GM04503 (cell line): ENCODE measurements at regions not wholly inside any gene's neighbourhood (a gene's known extent, or its start where the extent isn't known, plus 50 kb on each side); places are given as distances from the start of the nearest gene placed in this dataset.
"Not testable (repeated sequence)": the region's sequence is repeated elsewhere in the genome, so short reads cannot be mapped to it uniquely, and the experiment has no call there.

Source experiments
- DNase-seq: peaks from one replicate; pipeline ENCODE4 v3.0.0-alpha.2; 2012; ENCODE audit warnings: low read depth

DNA sequence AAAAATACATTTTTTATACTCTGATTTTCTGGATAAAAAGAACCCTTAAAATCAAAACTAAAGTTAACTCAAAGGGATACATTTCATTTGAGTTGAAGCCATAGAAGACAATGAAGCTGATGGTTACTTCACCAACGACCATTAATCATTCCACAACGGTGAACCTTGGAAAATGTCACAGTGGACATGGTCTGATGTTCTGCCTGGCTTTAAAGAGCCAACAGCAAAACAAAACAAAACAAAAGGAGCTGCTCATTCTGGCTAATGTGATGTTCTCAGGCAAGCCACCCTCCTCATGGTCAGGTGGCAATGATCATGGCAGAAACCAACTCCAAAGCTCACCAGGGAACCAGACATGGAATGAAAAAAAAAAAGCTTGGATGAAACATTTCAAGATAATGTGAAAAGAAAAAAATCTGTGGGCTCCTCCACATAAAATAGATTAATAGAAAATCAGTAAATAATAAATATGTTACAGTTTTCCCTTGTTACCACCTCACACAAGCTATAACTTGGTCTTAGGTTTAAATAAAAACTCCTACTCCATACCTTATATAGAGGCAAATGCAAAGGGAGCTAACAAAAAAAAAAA lies 90.1 kb upstream of the SERTAD2 start:
- DNase-seq: no peak

DNA sequence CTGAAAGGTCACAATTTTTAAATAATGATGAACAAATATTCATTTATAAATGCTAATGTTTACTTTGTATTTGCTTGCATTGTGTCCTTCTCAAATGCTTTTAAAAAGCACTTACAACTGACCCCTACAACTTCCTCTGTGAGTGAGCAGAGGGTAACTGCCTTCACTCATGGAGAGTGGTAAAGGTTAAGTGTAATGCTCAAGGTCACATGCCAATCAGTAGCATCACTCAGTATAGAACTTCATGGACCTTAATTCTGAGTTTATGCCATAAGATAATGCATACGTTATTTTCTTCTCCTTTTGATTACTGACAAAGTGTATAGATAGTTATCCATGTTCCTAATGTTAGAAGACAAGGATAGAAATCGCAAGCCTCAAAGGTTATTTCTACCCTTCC lies 91.8 kb upstream of the SERTAD2 start:
- no peak for DNase-seq

DNA sequence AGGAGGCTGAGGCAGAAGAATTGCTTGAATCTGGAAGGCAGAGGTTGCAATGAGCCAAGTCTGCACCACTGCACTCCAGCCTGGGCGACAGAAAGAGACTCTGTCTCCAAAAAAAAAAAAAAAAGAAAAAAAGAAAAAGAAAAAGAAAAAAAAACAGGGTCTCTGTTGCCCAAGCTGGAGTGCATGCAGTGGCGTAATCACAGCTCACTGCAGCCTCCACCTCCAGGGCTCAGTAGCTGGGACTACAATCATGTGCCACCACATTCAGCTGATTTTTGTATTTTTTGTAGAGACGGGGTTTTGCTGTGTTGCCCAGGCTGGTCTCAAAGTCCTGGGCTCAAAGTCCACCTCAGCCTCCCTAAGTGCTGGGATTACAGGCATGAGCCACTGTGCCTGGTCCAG lies 94.0 kb upstream of the SERTAD2 start:
- DNase-seq: not testable (repeated sequence)

DNA sequence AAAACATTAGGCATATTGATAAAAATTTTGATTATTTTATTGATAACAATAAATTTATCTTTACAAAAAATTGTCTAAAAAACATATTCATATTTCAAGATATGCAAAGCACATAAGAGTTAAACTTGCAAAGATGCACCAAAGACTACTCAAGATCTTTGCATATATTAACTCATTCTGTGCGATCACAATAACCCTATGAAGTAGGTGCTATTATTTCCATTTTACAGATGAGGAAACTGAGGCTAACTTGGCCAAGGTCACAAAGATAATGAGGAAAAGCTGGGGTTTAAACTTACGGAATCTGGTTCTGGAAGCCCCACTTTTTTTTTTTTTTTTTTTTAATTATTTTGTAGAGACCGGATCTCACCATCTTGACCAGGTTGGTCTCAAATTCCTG lies 94.4 kb upstream of the SERTAD2 start:
- no peak for DNase-seq

DNA sequence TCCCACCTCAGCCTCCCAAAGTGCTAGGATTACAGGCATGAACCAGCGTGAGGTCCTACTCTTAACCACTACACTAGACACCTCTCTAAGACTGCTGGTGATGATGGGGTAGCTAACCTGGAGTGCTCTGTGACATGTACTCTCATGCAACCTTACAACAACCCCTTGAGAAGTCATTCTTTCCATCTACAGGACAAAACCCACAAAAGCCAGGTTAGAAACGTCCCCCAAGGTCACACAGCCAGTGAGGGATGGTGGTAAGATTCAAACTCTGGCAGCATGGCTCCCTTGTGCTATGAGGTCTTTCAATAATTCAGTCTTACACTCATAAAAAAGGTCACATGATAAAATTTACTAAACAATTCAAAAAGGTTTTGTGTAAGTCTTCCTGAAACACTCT lies 94.8 kb upstream of the SERTAD2 start:
- DNase-seq: no peak

DNA sequence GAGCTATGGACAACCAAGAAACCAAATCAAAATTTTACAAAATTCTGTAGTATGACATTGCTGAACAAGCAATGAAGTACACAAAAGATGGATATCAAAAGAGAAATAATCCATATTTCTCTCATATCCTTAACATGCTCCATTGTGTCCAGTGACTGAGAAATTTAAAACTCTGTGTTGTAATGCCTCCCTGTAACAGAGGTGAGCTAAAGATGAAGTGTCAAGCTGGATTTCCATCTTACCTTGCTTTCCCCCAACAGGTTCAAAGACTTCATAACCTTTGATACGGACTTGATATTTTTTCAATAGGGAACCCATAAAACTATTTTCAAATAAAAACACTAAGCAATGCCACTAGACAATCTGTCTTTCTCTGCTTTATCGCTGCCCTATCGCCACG lies 95.7 kb upstream of the SERTAD2 start:
- no peak for DNase-seq

DNA sequence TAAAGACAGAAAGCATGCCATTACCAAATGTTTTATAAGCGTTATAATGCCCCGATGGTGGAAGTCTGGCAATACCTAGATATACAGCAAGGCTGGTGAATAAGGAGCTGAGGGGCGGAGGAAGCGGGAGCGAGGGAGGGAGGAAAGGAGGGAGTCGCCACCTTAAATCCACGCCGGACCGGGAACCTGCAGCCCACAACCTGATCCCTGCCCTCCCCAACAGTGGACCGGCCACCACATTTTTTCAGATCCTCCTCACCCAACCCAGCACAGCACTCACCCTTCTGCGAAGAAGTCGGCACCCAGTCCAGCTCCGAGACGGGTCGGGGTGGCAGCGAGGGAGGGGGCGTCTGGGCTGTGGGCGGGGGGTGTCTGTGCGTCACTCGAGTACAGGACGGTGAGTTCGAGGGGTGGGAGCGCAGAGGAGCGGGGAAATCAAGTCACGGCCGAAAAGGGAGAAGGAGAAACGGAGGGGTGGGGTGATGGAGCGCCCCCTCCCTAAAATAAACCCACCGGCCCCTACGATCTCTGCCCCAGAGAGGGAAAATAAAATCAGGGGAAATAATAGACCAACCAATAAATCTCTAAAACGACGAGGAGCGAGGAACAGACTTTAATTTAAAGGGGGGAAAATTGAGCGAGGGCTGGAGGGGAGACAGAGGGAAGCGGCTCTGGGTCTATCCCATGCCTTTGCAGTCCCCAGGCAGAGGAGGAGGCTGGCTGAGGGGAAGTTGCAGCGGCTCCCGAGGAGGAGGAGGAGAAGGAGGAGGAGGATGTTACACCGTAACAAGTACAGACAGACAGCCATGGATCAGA lies 96.5 kb upstream of the SERTAD2 start:
- no peak for DNase-seq

DNA sequence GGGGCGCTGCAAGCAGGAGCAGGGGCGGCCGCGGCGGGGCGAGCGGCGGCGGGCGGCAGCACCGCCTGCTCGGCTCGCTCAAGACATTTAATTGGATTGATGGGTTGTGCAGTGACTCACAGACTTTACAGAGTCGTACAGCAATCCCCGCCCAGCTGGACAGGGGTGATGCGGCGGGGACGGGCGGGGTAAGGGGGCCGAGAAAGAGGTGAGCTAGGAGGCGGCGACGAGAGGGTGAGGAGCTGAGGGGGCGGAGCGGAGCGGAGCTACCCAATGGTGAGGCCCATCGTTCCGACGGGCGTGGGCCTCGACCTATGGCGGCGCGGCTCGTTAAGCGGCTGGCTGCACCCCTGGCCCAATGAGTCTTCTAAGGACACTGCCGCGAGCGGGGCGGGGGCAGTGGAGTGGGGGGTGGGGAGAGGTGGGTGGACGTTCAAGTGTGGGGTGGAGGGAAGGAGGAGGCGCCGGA lies 97.1 kb upstream of the SERTAD2 start:
- peak; percentile 97 for DNase-seq

DNA sequence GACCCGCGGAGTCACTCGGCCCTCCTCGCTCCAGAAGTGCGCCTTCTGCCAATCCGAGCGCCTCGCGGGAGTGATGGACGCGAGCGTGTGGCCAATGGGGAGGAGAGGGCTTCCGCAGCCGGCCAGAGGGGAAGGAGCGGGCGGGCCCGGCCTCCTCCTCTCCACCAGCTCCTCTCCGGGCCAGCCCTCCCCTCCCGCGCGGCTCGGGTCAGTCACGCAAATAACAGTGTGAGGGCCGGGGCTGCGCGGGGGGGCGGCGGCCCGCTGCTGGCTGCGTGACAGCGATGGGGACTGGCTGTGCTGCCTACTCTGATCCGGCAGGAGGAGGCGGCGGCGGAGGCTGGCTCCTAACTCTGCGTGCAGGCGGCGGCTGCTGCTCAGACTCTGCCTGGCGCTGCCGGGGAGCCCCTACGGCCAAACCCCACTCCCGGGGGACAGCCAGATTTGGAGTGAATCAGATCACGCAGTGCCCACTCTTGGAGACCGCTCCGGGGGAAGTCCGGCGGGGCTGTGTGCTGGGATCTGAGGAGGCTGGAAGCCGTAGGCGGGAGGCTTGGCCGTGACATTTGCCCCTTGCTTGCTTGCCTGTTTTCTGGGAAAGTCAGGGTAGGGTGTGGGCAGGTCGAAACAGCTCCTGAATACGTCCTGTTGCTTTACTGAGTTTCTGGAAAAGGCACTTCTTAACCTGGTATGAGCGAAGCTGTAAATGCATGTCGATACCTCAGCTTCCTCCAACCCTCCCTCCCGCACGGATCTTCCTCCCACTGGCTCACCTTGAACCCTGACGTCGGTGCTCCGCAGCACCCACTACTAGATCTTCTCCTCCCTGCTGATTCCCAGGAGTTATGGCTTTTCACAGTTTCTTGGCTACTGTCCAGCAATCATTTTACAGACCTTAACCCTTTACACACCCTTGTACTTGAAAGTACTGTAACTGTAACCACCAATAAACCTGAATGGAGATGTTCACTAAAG lies 97.9 kb upstream of the SERTAD2 start:
- DNase-seq: no peak

DNA sequence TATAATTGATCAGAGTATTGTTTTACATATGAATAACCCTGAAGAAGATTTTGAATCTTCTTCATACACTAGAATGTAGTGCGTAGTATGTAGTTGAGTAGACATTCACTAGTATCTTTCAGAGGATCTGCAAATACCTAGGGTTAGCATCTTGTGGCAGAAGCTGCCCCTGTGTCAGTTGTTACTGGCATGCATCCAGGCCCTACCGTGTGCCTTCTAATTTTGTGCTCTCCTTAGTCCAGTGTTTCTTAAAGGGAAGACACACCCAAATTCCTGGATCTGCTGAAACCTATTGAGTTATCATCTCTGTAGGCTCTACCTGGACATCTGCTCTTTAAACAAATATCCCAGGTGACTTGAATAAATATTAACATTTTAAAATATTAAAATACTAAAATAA lies 99.7 kb upstream of the SERTAD2 start:
- DNase-seq: no peak

DNA sequence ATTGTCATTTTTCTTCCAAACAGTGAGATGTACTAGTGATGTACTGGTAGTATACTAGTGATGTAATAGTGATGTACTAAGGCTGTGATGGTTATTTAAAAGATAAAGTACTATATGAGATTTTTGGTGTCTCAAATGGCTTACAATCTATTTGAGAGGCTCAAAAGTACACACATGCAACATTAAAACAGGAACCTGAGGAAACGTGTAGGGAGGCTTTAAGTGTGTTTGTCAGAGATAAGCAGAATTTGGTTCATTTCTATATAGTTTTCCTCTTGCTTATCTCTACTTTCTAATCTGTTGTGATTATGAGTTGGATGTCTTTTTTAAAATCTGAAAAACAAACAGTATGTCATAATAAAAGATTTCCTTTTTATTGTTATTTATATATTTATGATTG lies 100.9 kb upstream of the SERTAD2 start:
- DNase-seq: no peak

DNA sequence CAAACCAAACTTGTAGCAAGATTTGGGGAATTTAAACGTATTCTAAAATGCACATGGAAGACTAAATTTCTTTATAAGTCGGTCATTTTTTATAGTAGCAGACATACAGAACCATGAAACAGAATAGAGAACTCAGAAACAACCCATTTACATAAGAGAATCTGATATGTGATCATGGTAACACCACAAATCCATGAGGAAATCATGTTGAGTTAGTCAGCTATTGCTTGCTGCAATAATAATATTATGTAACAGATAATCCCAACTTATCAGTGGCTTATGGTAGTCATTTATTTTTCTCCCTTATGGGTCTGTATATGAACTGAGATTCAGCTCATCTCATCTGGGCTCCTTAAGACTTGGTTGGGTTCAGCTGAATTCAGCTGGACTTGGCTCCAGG lies 103.4 kb upstream of the SERTAD2 start:
- DNase-seq: no peak

DNA sequence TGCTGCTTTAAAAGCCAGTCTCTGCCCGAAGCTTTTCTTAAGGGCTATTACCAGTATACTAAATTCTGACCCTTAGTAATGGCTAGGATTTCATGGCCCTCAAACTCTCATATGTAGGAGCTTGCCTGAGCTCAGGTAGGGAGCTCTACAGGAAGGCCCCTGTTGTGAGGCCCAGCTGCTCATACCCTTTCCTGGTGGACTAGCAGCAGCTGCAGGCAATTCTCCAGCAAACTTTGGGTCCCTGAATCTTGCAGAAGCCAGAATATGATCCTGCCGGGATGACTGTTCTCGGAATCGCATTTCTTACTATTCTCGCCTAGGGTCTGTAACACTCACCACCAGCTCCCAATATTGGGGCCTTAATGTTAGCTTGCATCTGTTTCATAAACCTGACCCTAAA lies 106.4 kb upstream of the SERTAD2 start:
- no peak for DNase-seq

DNA sequence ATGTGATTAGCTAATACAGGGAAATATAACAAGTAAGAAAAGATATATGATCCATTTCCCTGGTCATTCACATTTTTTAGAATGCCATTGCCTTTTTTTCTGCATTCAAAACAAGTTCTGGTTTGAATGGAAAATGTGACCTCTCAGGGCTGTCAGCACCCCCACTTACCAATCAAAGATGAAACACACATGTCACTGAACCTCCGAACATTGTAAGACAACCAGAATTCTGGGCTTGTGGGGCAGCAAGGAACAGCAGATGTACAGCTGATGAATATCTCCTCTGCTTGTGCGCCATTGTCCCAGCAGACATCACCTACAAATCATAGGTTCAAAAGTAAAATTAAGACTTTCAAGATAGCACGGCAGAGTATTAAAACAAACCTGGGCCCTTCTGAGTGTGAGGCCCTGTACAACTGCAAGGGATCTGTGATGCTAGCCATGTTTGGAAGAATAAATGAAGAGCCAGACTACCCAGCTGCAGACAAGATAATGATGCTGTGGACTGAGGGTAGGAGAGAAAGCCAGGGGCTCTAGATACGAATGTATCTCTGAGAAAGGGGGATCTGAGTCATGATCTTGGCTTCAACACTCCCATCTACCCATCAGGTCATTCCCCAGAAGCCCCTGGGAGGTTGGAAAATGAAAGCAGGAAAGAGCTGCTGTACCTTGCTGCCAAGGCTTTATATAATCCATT lies 108.7 kb upstream of the SERTAD2 start:
- no peak for DNase-seq

DNA sequence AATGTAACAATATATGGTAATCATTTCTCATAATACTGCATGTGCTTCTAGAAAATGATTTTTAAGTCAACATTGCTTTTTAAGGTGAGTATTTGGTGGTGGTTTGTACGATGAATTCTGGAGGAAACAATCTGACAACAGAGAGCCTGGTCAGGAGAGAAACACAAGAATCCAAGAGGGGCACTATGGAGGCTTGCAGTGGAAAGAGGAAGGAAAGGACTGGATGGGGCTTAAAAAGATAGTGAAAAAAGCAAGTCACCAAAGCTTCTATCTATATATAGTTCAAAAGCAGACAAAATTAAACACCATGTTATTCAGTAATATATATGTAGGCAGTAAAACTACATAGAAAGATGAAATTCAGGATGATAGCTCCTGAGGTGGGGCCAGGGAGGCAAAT lies 109.4 kb upstream of the SERTAD2 start:
- no peak for DNase-seq

DNA sequence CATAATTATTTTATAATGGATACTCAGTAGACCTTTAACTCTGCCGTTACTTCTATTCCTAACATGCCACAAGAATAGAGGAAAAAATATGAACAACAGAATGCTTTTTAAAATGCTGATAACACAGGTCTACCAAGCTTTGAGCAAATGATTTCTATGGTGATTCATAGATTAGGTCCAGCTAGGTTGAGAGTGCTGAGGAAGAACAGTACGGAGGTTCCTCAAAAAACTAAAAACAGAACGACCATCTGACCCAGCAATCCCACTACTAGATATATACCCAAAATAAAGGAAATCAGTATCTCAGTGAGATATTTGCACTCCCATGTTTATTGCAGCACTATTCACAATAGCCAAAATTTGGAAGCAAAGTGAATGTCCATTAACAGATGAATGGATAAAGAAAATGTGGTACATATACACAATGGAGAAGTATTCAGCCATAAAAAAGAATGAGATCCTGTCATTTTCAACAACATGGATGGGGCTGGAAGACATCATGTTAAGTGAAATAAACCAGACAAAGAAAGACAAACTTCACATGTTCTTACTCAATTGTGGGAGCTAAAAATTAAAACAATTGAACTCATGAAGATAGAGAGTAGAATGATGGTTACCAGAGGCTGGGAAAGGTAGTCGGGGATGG lies 111.6 kb upstream of the SERTAD2 start:
- no peak for DNase-seq

DNA sequence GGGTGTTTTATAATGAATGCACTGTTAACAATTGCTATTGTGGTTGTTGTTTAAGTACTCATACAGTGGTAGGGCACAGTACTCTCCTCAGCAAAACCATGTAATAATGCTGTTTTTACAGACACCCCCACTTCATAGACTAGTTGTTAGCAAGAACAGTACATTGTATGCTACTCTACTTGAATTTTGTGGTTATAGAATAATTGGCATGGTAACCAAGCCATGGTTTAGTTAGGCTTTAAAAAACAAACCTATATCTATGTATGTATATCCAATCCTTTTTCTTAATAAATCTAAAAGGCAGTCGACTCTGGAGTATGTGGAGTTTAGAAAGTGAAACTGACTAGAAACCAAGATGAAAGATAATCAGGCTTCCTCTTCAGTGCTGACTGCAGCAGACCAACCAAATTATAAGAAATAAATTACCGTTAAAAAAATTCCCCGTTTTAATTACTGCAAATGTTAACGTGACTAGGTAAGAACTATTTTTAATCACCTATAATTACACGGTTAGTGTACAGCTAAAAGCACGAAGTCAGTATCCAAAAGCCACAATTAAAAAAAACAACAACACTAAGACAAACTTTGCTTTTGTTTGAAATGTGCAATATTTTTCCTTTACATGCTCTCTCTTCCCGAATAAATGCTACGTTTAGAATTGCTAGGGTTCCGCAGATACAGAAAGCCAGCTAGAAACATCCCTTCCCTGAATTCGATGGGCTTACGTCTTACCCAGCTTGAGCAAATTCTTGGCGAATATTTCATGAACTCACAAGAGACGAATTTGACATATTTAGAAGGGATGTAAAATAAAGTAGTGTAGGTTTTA lies 113.3 kb upstream of the SERTAD2 start:
- no peak for DNase-seq

DNA sequence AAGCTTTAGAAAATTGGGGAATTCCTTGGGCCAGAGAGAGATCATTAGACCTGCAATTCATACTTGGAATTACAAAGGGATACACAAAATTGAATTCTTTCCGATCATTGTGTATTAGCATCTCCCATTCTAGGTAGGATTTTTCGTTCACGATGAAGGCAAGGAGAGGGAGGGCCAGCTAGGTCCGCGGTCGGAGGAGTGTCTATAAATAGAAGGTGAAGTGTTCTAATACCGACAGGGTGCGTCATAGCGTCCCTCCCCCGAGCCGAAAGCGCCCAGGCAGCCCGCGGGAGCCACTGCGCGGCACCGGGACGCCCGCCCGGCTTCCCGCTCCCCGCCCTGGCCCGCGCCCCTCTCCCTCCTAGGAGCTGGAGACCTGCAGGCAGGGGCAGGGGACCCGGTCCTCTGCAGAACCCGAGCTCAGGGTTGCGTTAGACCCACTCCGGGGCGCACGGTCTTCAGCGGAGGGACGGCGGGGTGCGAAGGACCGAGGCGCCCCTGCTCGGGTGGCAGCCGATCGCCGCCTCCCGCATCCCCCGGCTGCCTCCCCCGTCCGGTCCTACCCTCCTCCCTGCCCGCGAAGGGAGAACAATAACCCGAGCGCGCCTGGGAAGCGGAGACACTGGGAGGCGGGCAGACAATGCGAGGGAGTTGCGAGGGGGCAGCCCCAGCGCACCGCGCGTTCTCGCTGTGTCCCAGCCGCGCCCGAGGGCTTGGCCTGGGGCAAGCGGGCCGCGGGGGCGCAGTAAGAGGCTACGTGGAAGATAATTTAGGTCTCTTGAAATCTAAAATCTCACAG lies 114.2 kb upstream of the SERTAD2 start:
- peak; percentile 61 for DNase-seq

DNA sequence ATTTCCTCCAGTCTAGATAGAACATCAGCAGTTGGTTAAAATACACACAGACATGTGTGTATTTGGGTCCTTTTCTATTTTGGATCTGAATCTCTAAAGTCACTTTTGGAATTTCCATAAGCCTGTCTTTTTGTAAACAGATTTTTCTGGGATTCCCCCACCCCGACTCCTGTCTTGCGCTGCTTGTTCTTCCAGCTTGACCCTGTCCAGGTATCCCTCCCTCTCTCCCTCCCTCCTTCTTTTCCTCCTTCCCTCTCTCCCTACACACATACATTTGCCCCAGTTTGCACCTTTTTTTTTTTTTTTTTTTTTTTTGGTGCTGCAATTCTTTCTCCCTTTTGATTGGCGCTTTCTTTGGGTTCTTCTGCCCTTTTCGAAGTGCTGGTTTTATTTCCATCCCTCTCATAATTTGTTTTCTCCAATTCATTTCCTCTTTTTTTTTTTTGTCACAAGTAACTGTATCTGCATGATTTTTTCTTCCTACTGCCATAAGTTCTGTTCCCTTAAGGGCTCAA lies 114.8 kb upstream of the SERTAD2 start:
- no peak for DNase-seq
